PC-3 (cell line): ENCODE measurements at regions not wholly inside any gene's neighbourhood (a gene's known extent, or its start where the extent isn't known, plus 50 kb on each side); places are given as distances from the start of the nearest gene placed in this dataset.

ENCODE experiments used
- ATAC-seq: fragments of 200-7000 bp; cut with Tn5 transposase; 2 replicates; pipeline ENCODE4 v1.9.1; 2020; ENCODE audit warnings: mild to moderate bottlenecking, moderate library complexity
- BruUV-seq: library from RNA; stranded (reverse); fragments of 400-500 nt; replicated peaks from 2 replicates; lab custom pipeline; 2021; lab: Mats Ljungman, UMichigan
- CTCF ChIA-PET: fragments of 300-600 bp; sonication (Branson Sonifier 250); formaldehyde crosslinking; loops from one replicate; lab custom pipeline; 2022; ENCODE audit warnings: antibody characterized with exemption; lab: Charles Lee
- POLR2A ChIA-PET: fragments of 300-600 bp; sonication (Branson Sonifier 250); formaldehyde crosslinking; loops from one replicate; lab custom pipeline; 2022; ENCODE audit warnings: antibody characterized with exemption; ENCODE audit not compliant: unreplicated experiment; lab: Charles Lee
- DNase-seq: peaks from one replicate; pipeline ENCODE4 v3.0.0-alpha.2; 2015
- H2AFZ ChIP-seq: fragments of 300-600 bp; sonication (generic); 2 replicates; pipeline ENCODE4 v1.6.0; 2016; ENCODE audit warnings: antibody characterized with exemption, low read length
- H3F3A ChIP-seq: fragments of 300-600 bp; sonication (generic); one replicate; pipeline ENCODE4 v1.6.0; 2017; ENCODE audit warnings: antibody characterized with exemption, low read length, control low read depth, mild to moderate bottlenecking; ENCODE audit not compliant: unreplicated experiment
- H3K27ac ChIP-seq: fragments of 300-600 bp; sonication (generic); 2 replicates; pipeline ENCODE4 v1.5.1; 2016; ENCODE audit warnings: mild to moderate bottlenecking, low read length
- H3K27me3 ChIP-seq: fragments of 300-600 bp; sonication (generic); 2 replicates; pipeline ENCODE4 v1.6.1; 2016; ENCODE audit warnings: low read length, mixed read lengths
- H3K36me3 ChIP-seq: fragments of 300-600 bp; sonication (generic); 2 replicates; pipeline ENCODE4 v1.6.1; 2016; ENCODE audit warnings: low read depth, mixed run types, low read length, mixed read lengths
- H3K4me1 ChIP-seq: fragments of 300-600 bp; sonication (generic); 2 replicates; pipeline ENCODE4 v1.5.1; 2016; ENCODE audit warnings: low read length; ENCODE audit not compliant: insufficient read depth
- H3K4me2 ChIP-seq: fragments of 300-600 bp; sonication (generic); 2 replicates; pipeline ENCODE4 v1.6.0; 2016; ENCODE audit warnings: low read length
- H3K4me3 ChIP-seq: fragments of 300-600 bp; sonication (generic); 2 replicates; pipeline ENCODE4 v1.5.1; 2016; ENCODE audit warnings: mild to moderate bottlenecking, low read length, mixed read lengths
- H3K79me2 ChIP-seq: fragments of 300-600 bp; sonication (generic); 2 replicates; pipeline ENCODE4 v1.6.1; 2017; ENCODE audit warnings: low read length, mixed read lengths
- H3K9ac ChIP-seq: fragments of 300-600 bp; sonication (generic); 2 replicates; pipeline ENCODE4 v1.6.0; 2016; ENCODE audit warnings: mild to moderate bottlenecking, low read length
- H3K9me2 ChIP-seq: fragments of 300-600 bp; sonication (generic); replicated peaks from 2 replicates; pipeline ENCODE4 v1.6.1; 2016; ENCODE audit warnings: mixed run types, low read length, mixed read lengths
- H3K9me3 ChIP-seq: fragments of 300-600 bp; sonication (generic); 2 replicates; pipeline ENCODE4 v1.6.1; 2016; ENCODE audit warnings: low read length, mixed read lengths
- H4K20me1 ChIP-seq: fragments of 300-600 bp; sonication (generic); 2 replicates; pipeline ENCODE4 v1.6.1; 2016; ENCODE audit warnings: low read length, mixed read lengths
- EZH2 ChIP-seq: fragments of 300-600 bp; sonication (generic); IDR thresholded peaks from one replicate; pipeline ENCODE4 v1.6.1; 2017; ENCODE audit warnings: antibody characterized with exemption, mild to moderate bottlenecking, low read length; ENCODE audit not compliant: unreplicated experiment
- EZH2phosphoT487 ChIP-seq: fragments of 300-600 bp; sonication (generic); IDR thresholded peaks from 2 replicates; pipeline ENCODE4 v1.6.1; 2018; ENCODE audit warnings: mild to moderate bottlenecking, antibody characterized with exemption, low read length, borderline replicate concordance
- intact Hi-C: fragments of 100-400 bp; cut with micrococcal nuclease; formaldehyde crosslinking; loops from 2 replicates; pipeline ENCODE4 v1.9.0; 2023
- TF ChIP-seq, protein P1 (sequence below): fragments of 300-600 bp; sonication (generic); conservative IDR thresholded peaks from 2 replicates; pipeline ENCODE4 v1.5.1; 2017; ENCODE audit warnings: antibody characterized with exemption, low read depth, mild to moderate bottlenecking, low read length

DNA sequence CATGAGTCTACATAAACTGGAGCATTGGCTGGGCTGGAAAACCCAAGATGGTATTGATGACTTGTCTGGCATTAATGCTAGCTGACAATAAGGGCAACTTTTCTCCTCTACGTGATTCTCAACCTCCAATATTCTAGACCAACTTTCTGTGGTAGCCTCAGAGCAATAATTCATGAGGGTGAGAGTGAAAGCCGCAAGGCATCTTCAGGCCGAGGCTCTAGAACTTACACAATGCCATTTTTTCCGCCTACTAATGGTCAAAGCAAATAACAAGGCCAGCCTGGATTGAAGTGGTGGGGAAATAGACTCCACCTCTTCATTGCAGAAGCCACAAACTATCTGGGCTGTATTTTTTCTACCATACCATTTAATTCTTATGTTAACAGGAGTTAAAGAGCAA lies 267.4 kb downstream of the GABRG2 start:
- Histone ChIP-seq H3K27ac (no peak overlapping the region), H4K20me1 (no peaks in the 10 kb centered on the region), H3K9ac (no peak overlapping the region), H3K27me3 (no peaks in the 10 kb centered on the region), H3K4me2 (no peak overlapping the region; the same call in 1 of the 2 replicates), H3K4me1 (no peaks in the 10 kb centered on the region), H3K9me2 (no peaks in the 10 kb centered on the region), H3K36me3 (no peaks in the 10 kb centered on the region), H3K79me2 (no peaks in the 10 kb centered on the region), H3K9me3 (peaks cover 3% of the 10 kb centered on the region; the same call in 1 of the 2 replicates), H3K4me3 (no peak overlapping the region), H3F3A (no peaks in the 10 kb centered on the region), H2AFZ (no peak overlapping the region)
- ChIA-PET CTCF (no interaction called here), POLR2A (no interaction called here)
- ATAC-seq (no peak), DNase-seq (no peak)
- BruUV-seq, result no TSS peak
- intact Hi-C loops, result no loop called here
- no peak for TF ChIP-seq EZH2phosphoT487
- TF ChIP-seq, protein P1, sequence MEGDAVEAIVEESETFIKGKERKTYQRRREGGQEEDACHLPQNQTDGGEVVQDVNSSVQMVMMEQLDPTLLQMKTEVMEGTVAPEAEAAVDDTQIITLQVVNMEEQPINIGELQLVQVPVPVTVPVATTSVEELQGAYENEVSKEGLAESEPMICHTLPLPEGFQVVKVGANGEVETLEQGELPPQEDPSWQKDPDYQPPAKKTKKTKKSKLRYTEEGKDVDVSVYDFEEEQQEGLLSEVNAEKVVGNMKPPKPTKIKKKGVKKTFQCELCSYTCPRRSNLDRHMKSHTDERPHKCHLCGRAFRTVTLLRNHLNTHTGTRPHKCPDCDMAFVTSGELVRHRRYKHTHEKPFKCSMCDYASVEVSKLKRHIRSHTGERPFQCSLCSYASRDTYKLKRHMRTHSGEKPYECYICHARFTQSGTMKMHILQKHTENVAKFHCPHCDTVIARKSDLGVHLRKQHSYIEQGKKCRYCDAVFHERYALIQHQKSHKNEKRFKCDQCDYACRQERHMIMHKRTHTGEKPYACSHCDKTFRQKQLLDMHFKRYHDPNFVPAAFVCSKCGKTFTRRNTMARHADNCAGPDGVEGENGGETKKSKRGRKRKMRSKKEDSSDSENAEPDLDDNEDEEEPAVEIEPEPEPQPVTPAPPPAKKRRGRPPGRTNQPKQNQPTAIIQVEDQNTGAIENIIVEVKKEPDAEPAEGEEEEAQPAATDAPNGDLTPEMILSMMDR, result no peak
- no peak for TF ChIP-seq EZH2

DNA sequence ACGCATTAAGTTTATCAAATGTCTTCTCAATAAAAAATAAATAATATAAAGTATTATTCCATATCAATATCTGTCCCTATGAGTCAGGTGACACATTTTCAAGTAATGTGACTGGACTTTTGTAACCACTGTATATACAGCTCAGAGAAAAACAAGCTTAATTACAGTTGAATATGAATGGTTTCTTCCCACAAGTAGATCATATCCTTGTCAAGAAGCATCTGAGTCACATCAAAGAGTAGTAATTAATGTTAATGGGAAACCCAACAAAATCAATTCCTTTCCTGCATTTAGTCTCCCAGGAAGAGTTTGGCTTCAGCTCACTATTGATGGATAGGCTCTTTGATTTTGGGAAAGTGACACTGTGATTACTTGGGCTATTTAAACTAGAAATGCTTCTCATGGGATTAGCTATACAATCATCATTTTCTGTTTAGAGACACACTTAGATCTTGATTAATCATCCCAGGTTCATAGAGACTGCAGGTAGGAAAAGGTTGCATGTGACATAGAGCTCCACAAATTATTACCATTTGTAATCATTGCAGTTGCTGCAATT lies 292.9 kb downstream of the GABRG2 start:
- H3K4me3 ChIP-seq, result no peak overlapping the region
- no peak overlapping the region for H3K27ac ChIP-seq
- H3K36me3 ChIP-seq, result no peaks in the 10 kb centered on the region
- no peaks in the 10 kb centered on the region for H3K9me3 ChIP-seq
- no peak overlapping the region for H3K4me2 ChIP-seq
- peaks cover 6% of the 10 kb centered on the region; the same call in 1 of the 2 replicates for H3K4me1 ChIP-seq
- no peak overlapping the region for H3K9ac ChIP-seq
- ChIA-PET CTCF (no interaction called here), POLR2A (no interaction called here)
- no peaks in the 10 kb centered on the region for H3F3A ChIP-seq
- ATAC-seq (no peak), DNase-seq (no peak)
- BruUV-seq, result no TSS peak
- no peaks in the 10 kb centered on the region for H3K79me2 ChIP-seq
- H2AFZ ChIP-seq, result no peak overlapping the region
- no peaks in the 10 kb centered on the region for H4K20me1 ChIP-seq
- no peaks in the 10 kb centered on the region for H3K9me2 ChIP-seq
- intact Hi-C loops, result no loop called here
- TF ChIP-seq EZH2 (no peak), EZH2phosphoT487 (no peak)
- TF ChIP-seq, protein P1, result no peak
- H3K27me3 ChIP-seq, result no peaks in the 10 kb centered on the region

DNA sequence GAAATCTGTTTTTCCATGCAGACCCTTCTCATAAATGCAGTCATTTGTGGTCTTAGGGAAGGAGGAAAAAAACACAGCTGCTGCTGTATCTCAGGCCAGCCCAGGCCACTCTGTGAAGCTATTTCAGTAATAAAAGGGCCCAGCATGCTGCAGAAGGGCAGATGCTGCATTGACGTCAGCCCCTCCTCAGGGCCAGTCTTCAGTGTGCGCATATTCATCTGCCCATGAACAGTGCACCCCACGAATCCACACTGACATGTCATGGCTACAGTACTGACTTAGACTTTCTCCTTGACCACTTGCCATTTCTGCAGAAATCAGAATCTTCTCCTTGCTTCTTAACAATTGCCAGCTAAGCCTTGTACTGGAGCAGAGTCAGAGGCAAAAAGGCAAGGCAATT lies 304.7 kb downstream of the GABRG2 start:
- H3K9ac ChIP-seq, result no peak overlapping the region
- ChIA-PET POLR2A (no interaction called here), CTCF (no interaction called here)
- ATAC-seq (no peak), DNase-seq (no peak)
- H3K36me3 ChIP-seq, result no peaks in the 10 kb centered on the region
- H3F3A ChIP-seq, result no peaks in the 10 kb centered on the region
- H3K27ac ChIP-seq, result no peak overlapping the region
- TF ChIP-seq EZH2 (no peak), EZH2phosphoT487 (no peak)
- TF ChIP-seq, protein P1, result no peak
- H3K9me3 ChIP-seq, result peaks cover 3% of the 10 kb centered on the region; the same call in 1 of the 2 replicates
- H3K4me2 ChIP-seq, result peak overlapping the region; percentile 34; the same call in 1 of the 2 replicates
- intact Hi-C loops, result no loop called here
- H3K4me3 ChIP-seq, result 0 out of 2 replicates have a peak overlapping the region, but pooled peaks have one; percentile 21
- H2AFZ ChIP-seq, result no peak overlapping the region
- H4K20me1 ChIP-seq, result no peaks in the 10 kb centered on the region
- BruUV-seq, result no TSS peak
- no peaks in the 10 kb centered on the region for H3K27me3 ChIP-seq
- no peaks in the 10 kb centered on the region for H3K4me1 ChIP-seq
- H3K9me2 ChIP-seq, result no peaks in the 10 kb centered on the region
- H3K79me2 ChIP-seq, result no peaks in the 10 kb centered on the region
